GM19395 (cell line): ENCODE measurements at regions not wholly inside any gene's neighbourhood (a gene's known extent, or its start where the extent isn't known, plus 50 kb on each side); places are given as distances from the start of the nearest gene placed in this dataset.
"Not testable (repeated sequence)": the region's sequence is repeated elsewhere in the genome, so short reads cannot be mapped to it uniquely, and the experiment has no call there.

ENCODE experiments used
- ATAC-seq: cut with Tn5 transposase; IDR thresholded peaks from one replicate; pipeline ENCODE4 v1.9.1; 2021; ENCODE audit warnings: mild to moderate bottlenecking, moderate library complexity; ENCODE audit not compliant: unreplicated experiment

- ATAC-seq, result no peak
Measured at GRCh38 chr3:14057701-14058100, 67.0 kb downstream of the CHCHD4 start.

GRCh38 chr3:14047841-14048240 lies 76.8 kb downstream of the CHCHD4 start:
- ATAC-seq, result no peak

GRCh38 chr3:14047027-14047426 lies 77.6 kb downstream of the CHCHD4 start:
- ATAC-seq, result no peak

- no peak for ATAC-seq
Measured at GRCh38 chr3:14042680-14043079, 82.0 kb downstream of the CHCHD4 start.

- no peak for ATAC-seq
Measured at GRCh38 chr3:14039149-14039548, 85.5 kb downstream of the CHCHD4 start.

DNA sequence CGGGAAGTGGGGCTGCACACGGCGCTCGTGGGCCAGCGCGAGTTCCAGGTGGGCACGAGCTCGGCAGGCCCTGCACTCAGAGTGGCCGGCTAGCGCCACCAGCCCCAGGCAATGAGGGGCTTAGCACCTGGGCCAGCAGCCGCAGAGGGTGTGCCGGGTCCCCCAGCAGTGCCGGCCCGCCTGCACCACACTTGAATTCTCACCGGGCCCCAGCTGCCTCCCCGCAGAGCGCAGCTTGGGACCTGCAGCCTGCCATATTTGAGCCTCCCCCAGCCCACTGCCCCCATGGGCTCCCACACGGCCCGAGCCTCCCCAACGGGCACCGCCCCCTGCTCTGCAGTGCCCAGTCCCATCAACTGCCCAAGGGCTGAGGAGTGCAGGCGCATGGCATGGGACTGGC lies 87.5 kb downstream of the CHCHD4 start:
- ATAC-seq, result no peak

- ATAC-seq, result no peak
Measured at GRCh38 chr3:14033023-14033422, 91.6 kb downstream of the CHCHD4 start.

DNA sequence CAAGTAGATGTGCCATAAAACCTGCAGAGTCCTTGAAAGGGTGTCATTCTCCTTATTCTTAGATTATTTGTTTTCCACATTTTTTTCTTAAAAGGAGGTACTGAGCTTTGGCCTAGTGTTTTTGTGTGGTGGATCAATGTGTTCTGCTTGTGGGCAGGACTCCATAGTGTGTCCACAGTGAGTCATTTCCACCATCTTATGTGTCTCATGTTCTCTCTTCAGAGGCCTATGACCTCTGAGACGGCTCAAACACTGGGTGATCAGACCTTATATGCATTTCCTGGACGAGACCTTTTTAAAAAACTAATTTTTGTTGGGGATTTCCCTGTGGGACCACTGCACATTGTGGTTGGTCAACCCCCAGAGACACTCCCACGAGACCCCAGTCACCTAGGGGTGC lies 93.4 kb downstream of the CHCHD4 start:
- ATAC-seq, result no peak

DNA sequence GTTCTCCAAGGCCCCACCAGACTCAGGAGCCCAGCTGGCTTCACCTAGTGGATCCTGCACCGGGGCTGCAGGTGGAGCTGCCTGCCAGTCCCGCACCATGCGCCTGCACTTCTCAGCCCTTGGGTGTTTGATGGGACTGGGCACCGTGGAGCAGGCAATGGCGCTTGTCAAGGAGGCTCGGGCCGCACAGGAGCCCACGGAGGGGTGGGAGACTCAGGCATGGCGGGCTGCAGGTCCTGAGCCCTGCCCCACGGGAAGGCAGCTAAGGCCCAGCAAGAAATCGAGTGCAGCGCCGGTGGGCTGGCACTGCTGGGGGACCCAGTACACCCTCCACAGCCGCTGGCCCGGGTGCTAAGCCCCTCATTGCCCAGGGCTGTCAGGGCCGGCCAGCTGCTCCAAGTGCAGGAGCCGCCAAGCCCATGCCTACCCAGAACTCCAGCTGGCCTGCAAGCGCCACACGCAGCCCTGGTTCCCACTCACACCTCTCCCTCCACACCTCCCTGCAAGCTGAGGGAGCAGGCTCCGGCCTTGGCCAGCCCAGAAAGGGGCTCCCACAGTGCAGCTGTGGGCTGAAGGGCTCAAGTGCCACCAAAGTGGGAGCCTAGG lies 95.2 kb downstream of the CHCHD4 start:
- ATAC-seq, result not testable (repeated sequence)

DNA sequence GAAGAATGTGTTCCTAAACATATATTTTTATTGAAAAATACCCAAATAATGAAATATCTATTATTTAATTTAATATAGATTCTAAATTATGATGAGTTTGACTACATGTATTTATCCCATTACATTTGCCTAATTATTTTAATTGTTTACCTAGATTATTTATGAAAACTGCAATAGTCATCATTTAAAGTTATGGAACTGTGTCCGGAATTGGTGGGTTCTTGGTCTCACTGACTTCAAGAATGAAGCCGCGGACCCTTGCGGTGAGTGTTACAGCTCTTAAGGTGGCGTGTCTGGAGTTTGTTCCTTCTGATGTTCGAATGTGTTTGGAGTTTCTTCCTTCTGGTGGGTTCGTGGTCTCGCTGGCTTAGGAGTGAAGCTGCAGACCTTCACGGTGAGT lies 96.5 kb downstream of the CHCHD4 start:
- ATAC-seq, result not testable (repeated sequence)

DNA sequence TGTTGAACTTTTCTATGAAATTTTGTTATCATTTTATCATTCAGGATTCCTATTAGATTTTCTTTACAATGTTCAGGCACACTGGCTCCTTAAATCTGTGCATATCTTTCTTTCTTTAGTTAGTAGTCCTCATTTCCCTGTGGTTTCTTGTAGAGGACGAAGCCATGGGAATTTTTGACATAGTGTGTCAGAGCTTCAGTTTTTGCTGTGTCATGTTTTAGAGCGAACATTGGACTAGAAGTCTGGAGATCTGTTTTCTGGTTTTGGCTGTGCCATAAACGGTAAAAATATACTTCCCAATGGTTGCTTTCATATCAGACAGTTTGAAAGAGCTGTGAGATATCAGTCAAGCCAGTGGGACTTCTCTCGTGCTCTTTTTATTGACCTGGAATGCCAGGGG lies 105.2 kb downstream of the CHCHD4 start:
- ATAC-seq, result no peak

GRCh38 chr3:14016900-14017475 lies 107.7 kb downstream of the CHCHD4 start:
- ATAC-seq, result no peak

GRCh38 chr3:14007006-14007405 lies 117.7 kb downstream of the CHCHD4 start:
- no peak for ATAC-seq

DNA sequence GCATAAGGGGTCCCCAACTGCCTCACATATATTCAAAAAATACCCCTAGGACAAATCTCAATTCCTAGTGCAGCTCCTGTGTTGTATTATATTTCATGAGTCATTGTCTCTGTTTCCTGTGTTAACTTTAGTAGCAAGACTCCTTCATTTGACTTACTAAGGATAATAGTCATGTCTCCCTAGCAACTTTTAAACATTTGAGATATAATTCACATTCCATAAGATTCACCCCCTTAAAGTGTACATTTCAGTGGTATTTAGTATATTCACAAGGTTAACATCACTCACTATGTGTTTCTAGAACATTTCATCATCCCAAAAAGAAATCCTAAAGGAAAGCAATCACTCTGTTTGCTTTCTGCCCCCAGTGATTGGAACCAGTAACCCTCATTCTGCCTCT lies 121.3 kb upstream of the WNT7A start:
- ATAC-seq, result no peak

DNA sequence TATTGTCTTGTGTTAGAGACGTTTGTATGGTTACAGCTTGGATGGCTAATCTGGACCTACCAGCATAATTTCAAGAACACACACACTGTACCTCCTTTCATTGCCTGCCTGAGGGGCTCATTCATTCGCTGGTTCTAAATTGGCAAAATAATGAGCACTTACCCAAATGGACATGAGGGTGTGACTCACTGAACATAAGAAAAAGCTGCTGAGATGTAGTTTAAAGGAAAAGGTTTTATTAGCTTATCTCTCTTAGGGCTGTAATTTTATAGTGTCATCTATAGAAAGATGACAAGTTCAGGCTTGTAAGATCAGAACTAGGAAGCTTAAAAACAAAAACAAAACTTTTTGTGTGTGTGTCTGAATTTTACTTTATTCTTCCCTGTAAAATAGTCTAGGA lies 120.7 kb upstream of the WNT7A start:
- ATAC-seq, result no peak

DNA sequence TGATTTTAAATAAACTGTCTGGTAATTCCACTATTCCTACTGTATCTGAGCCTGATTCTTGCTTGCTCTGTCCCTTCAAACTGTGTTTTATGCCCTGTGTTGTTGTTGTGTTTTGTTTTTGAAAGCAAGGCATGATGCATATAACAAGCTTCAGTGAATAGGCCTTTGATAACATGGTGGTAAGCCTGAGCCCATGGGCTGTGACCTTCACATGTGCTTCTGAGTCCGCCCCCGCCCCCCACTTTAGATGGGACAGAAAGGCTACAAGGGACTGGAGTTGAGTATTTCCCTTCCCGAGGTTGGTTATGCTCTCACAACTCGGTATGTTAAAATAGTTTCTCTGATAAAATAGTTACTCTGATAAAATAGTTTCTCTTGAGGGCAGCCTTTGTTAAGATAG lies 119.0 kb upstream of the WNT7A start:
- ATAC-seq, result no peak

DNA sequence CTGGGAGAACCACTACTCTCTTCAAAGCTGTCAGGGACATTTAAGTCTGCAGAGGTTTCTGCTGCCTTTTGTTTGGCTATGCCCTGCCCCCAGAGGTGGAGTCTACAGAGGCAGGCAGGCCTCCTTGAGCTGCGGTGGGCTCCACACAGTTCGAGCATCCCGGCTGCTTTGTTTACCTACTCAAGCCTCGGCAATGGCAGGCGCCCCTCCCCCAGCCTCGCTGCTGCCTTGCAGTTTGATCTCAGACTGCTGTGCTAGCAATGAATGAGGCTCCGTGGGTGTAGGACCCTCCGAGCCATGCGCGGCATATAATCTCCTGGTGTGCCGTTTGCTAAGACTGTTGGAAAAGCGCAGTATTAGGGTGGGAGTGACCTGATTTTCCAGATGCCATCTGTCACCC lies 115.3 kb upstream of the WNT7A start:
- not testable (repeated sequence) for ATAC-seq

GRCh38 chr3:13988925-13989324 lies 109.1 kb upstream of the WNT7A start:
- not testable (repeated sequence) for ATAC-seq

GRCh38 chr3:13976469-13976868 lies 96.6 kb upstream of the WNT7A start:
- ATAC-seq, result peak; percentile 70

DNA sequence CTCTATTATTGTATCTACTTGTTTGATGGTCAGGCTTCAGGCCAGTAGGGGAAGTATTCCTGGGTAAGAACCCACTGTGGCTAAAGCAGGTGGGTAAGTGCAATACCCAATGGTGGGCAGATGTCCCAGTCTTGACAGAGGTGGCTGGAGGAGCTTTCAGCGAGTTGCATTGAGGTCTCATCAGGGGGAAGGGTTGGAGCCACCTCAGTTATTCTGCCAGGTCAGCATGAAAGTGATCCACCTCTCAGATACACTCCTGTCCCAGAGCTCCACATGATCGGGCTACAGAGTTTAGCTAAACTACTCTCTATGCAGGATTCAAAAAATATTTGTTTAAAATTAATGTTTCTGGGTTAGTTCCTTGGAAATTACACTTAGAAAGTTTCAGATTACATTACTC lies 95.8 kb upstream of the WNT7A start:
- ATAC-seq, result no peak

GRCh38 chr3:13972679-13973379 lies 93.0 kb upstream of the WNT7A start:
- no peak for ATAC-seq

GRCh38 chr3:13966302-13966701 lies 86.4 kb upstream of the WNT7A start:
- ATAC-seq, result no peak
